Neural progenitor cell (in vitro differentiated cells): ENCODE measurements at regions not wholly inside any gene's neighbourhood (a gene's known extent, or its start where the extent isn't known, plus 50 kb on each side); places are given as distances from the start of the nearest gene placed in this dataset.

Experiments used
- CTCF ChIP-seq: fragments of 200-600 bp; sonication (generic); IDR thresholded peaks from 2 replicates; pipeline ENCODE4 v1.5.1; 2017; ENCODE audit warnings: antibody characterized with exemption, mild to moderate bottlenecking
- EZH2 ChIP-seq: fragments of 200-600 bp; sonication (generic); IDR thresholded peaks from 2 replicates; pipeline ENCODE4 v1.6.1; 2017; ENCODE audit warnings: antibody characterized with exemption, mild to moderate bottlenecking, moderate library complexity
- EZH2phosphoT487 ChIP-seq: fragments of 200-600 bp; sonication (generic); IDR thresholded peaks from 2 replicates; pipeline ENCODE4 v1.6.1; 2017; ENCODE audit warnings: antibody characterized with exemption

DNA sequence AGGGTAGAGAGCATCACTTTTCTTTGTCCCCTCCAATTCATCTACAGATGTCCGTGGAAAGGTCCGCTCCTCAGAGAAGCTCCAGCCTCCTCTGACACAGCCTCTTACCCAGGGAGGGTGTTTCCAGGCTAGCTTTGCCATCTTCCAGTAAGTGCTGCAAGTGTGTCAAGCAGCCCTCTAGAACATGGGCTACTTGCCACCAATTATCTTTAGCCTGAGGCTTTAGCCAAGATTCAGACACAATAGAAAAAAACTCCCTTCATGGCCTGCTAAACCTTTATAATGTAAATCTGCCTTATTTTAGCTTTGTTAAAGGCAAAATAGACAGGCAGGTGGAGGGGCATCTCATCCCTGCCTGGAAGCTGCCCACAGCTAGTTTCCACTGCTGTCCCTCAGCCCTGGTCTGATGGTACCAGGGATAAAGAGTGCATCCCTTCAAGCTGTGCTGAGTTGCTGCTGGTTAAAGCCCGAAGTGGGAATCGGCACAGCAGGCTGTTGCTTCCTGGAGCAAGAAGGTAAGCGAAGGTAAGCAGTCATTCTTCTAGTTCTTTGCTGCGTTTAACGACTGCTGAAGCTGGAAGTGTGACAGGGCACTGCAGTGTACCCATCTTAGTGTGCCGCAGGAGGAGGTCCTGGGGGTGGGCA is 190.1 kb upstream of the E2F8 start:
- no peak for TF ChIP-seq CTCF
- TF ChIP-seq EZH2phosphoT487 = no peak
- TF ChIP-seq EZH2 = no peak
